ENCODE measurements at regions not wholly inside any gene's neighbourhood (a gene's known extent, or its start where the extent isn't known, plus 50 kb on each side); places are given as distances from the start of the nearest gene placed in this dataset.
"Not testable (repeated sequence)": the region's sequence is repeated elsewhere in the genome, so short reads cannot be mapped to it uniquely, and the experiment has no call there.

- no peak for DNase-seq (ENCODE audit: low spot score)
Observed at GRCh38 chr10:109405338-109405737, 518.0 kb downstream of the XPNPEP1 start.

GRCh38 chr10:109403551-109403950, 519.8 kb downstream of the XPNPEP1 start:
- no peak for DNase-seq (ENCODE audit: low spot score)

GRCh38 chr10:109393425-109393824, 529.9 kb downstream of the XPNPEP1 start:
- DNase-seq (ENCODE audit: low spot score), result no peak

GRCh38 chr10:109386921-109387320, 536.4 kb downstream of the XPNPEP1 start:
- DNase-seq (ENCODE audit: low spot score), result no peak

GRCh38 chr10:109386101-109386500, 537.2 kb downstream of the XPNPEP1 start:
- DNase-seq (ENCODE audit: low spot score), result no peak

GRCh38 chr10:109379186-109379585, 544.1 kb downstream of the XPNPEP1 start:
- DNase-seq (ENCODE audit: low spot score), result no peak

- DNase-seq (ENCODE audit: low spot score), result no peak
Observed at GRCh38 chr10:109374215-109374614, 549.1 kb downstream of the XPNPEP1 start.

GRCh38 chr10:109359316-109359715, 564.0 kb downstream of the XPNPEP1 start:
- DNase-seq (ENCODE audit: low spot score), result no peak

- DNase-seq (ENCODE audit: low spot score), result no peak
Observed at GRCh38 chr10:109358325-109358724, 565.0 kb downstream of the XPNPEP1 start.

- DNase-seq (ENCODE audit: low spot score), result no peak
Observed at GRCh38 chr10:109348324-109348723, 575.0 kb downstream of the XPNPEP1 start.

GRCh38 chr10:109343293-109343692, 580.0 kb downstream of the XPNPEP1 start:
- no peak for DNase-seq (ENCODE audit: low spot score)

- no peak for DNase-seq (ENCODE audit: low spot score)
Observed at GRCh38 chr10:109341986-109342385, 581.3 kb downstream of the XPNPEP1 start.

GRCh38 chr10:109328001-109328400, 595.3 kb downstream of the XPNPEP1 start:
- DNase-seq (ENCODE audit: low spot score), result no peak

GRCh38 chr10:109327266-109327665, 596.0 kb downstream of the XPNPEP1 start:
- no peak for DNase-seq (ENCODE audit: low spot score)

- DNase-seq (ENCODE audit: low spot score), result no peak
Observed at GRCh38 chr10:109324721-109325120, 598.6 kb downstream of the XPNPEP1 start.

GRCh38 chr10:109317746-109318366, 605.5 kb downstream of the XPNPEP1 start:
- DNase-seq (ENCODE audit: low spot score), result no peak

- DNase-seq (ENCODE audit: low spot score), result not testable (repeated sequence)
Observed at GRCh38 chr10:109314016-109314415, 609.3 kb downstream of the XPNPEP1 start.

- DNase-seq (ENCODE audit: low spot score), result not testable (repeated sequence)
Observed at GRCh38 chr10:109312555-109312954, 610.8 kb downstream of the XPNPEP1 start.

- DNase-seq (ENCODE audit: low spot score), result no peak
Observed at GRCh38 chr10:109308971-109309370, 614.3 kb downstream of the XPNPEP1 start.

- DNase-seq (ENCODE audit: low spot score), result not testable (repeated sequence)
Observed at GRCh38 chr10:109307102-109307501, 616.2 kb downstream of the XPNPEP1 start.

- no peak for DNase-seq (ENCODE audit: low spot score)
Observed at GRCh38 chr10:109306698-109307097, 616.6 kb downstream of the XPNPEP1 start.

GRCh38 chr10:109287858-109288257, 635.5 kb downstream of the XPNPEP1 start:
- no peak for DNase-seq (ENCODE audit: low spot score)

- peak; percentile 24 for DNase-seq (ENCODE audit: low spot score)
Observed at GRCh38 chr10:109282510-109282909, 640.8 kb downstream of the XPNPEP1 start.

- no peak for DNase-seq (ENCODE audit: low spot score)
Observed at GRCh38 chr10:109281347-109281746, 642.0 kb downstream of the XPNPEP1 start.
